ENCODE measurements at regions not wholly inside any gene's neighbourhood (a gene's known extent, or its start where the extent isn't known, plus 50 kb on each side); places are given as distances from the start of the nearest gene placed in this dataset.
"Not testable (repeated sequence)": the region's sequence is repeated elsewhere in the genome, so short reads cannot be mapped to it uniquely, and the experiment has no call there.

DNA sequence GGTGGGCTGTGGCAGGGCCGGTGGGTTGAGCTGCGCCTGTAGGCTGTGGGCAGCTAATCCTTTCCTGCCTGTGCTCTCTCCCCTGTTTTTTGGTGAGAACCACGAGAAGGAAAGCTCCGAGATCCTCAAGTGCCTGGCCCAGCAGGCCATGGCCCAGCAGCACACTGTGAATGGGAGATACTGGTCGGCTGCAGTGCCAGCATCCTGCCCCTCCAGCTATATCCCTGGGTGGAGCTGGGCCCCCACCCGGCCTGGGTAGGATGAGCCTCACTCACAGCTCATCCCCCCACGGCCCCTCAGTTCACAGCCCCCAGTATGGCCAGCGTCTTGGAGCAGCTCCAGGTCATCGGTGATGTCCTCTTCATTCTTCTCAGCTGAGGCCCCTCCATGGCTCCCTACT lies 164.4 kb upstream of the ZNF267 start:
- H3K9me3 ChIP-seq (ENCODE audit: low read depth, low read length): no peaks in the 10 kb centered on the region
- peaks cover 17% of the 10 kb centered on the region for H3K4me1 ChIP-seq (ENCODE audit: insufficient read depth, low read length)
- H3K4me3 ChIP-seq (ENCODE audit: low read length): no peak overlapping the region
- no peaks in the 10 kb centered on the region for H3K27me3 ChIP-seq (ENCODE audit: insufficient read depth, low read length)

DNA sequence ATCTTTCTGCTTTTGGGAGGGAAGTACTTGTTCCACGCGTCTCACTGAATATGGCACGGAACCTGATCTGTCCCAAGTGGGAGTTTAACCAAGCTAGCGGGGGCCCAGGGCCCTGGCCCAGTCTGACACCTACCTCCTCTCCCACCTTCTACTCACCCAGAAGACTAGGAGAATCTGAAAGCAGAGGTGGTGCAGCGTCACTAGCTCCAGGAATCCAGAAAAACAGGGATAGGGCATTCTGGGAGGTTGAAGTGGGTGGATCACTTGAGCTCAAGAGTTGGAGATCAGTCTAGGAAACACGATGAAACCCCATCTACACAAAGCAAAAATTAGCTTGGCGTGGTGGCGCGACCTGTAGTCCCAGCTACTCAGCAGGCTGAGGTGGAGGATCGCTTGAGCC lies 163.5 kb upstream of the ZNF267 start:
- Histone ChIP-seq H3K4me1 (ENCODE audit: insufficient read depth, low read length) (peaks cover 27% of the 10 kb centered on the region), H3K27me3 (ENCODE audit: insufficient read depth, low read length) (no peaks in the 10 kb centered on the region), H3K4me3 (ENCODE audit: low read length) (no peak overlapping the region), H3K9me3 (ENCODE audit: low read depth, low read length) (no peaks in the 10 kb centered on the region)

DNA sequence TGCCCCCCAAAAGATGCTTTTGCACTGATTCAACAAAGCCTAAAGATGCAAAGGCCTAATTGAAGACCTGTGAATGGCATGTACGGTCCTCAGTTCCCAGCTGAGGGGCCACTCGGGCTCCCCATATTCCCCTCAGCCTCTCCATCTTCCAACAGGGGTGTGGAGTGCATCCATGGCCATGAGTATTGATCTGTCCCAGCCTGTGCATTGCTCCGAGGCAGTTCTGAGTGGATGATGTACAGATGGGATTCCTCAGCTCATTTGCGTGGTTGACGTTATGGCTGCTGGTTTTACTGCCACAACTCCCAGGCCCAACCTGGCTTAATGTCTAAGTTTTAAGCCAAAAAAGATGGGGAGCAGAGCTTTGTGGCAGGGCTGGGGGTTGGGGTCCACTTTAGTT lies 162.7 kb upstream of the ZNF267 start:
- Histone ChIP-seq H3K4me3 (ENCODE audit: low read length) (no peak overlapping the region), H3K27me3 (ENCODE audit: insufficient read depth, low read length) (no peaks in the 10 kb centered on the region), H3K4me1 (ENCODE audit: insufficient read depth, low read length) (peaks cover 34% of the 10 kb centered on the region), H3K9me3 (ENCODE audit: low read depth, low read length) (no peaks in the 10 kb centered on the region)

DNA sequence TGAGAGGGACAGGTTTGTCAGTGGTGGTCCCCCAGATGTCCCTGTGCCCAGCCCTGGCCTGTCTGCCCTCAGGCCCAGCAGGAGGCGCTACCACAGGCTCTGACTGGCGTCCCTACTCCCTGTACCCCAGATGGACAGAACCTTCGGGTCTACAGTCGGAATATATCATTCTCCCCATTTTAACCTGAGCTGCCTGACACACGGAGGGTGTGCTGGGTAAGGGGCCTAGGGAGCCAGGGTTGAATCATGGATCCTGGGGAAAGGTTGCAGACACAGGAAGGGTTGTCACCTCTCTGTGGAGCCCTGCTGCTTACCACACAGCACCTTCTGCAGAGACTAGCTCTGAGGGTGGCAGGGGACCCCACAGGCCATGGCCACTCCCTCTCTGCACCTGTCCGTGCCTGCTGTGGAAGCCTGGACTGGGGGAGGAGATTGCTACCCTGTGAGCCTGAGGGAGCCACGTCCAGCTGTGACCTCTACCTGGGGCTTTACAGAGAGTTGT lies 162.2 kb upstream of the ZNF267 start:
- no peaks in the 10 kb centered on the region for H3K9me3 ChIP-seq (ENCODE audit: low read depth, low read length)
- peaks cover 39% of the 10 kb centered on the region for H3K4me1 ChIP-seq (ENCODE audit: insufficient read depth, low read length)
- no peak overlapping the region for H3K4me3 ChIP-seq (ENCODE audit: low read length)
- no peaks in the 10 kb centered on the region for H3K27me3 ChIP-seq (ENCODE audit: insufficient read depth, low read length)

DNA sequence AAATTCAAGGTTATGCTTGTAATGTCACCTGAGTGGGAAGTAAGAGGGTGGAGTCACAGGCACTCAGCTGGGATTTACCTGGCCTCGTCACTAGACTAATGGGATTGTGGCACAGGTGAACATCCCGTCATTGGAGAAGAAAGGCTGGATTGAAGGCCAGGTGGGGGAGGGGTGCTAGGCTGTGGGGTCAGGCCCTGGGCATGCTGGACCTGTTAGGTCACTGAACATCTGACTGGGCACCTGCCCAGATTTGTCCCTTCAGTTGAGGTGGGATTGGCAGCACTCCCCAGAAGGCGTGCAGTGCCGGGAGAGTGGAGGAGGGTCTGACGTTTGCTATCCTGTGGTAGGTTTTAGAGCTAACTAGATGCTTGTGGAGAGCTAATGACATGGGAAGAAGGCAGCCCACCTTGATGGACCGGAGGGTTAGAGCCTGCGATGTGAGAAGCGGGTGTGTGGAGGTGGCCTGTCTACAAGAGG lies 161.5 kb upstream of the ZNF267 start:
- H3K4me3 ChIP-seq (ENCODE audit: low read length): no peak overlapping the region
- no peaks in the 10 kb centered on the region for H3K27me3 ChIP-seq (ENCODE audit: insufficient read depth, low read length)
- H3K4me1 ChIP-seq (ENCODE audit: insufficient read depth, low read length): peaks cover 39% of the 10 kb centered on the region
- H3K9me3 ChIP-seq (ENCODE audit: low read depth, low read length): no peaks in the 10 kb centered on the region

DNA sequence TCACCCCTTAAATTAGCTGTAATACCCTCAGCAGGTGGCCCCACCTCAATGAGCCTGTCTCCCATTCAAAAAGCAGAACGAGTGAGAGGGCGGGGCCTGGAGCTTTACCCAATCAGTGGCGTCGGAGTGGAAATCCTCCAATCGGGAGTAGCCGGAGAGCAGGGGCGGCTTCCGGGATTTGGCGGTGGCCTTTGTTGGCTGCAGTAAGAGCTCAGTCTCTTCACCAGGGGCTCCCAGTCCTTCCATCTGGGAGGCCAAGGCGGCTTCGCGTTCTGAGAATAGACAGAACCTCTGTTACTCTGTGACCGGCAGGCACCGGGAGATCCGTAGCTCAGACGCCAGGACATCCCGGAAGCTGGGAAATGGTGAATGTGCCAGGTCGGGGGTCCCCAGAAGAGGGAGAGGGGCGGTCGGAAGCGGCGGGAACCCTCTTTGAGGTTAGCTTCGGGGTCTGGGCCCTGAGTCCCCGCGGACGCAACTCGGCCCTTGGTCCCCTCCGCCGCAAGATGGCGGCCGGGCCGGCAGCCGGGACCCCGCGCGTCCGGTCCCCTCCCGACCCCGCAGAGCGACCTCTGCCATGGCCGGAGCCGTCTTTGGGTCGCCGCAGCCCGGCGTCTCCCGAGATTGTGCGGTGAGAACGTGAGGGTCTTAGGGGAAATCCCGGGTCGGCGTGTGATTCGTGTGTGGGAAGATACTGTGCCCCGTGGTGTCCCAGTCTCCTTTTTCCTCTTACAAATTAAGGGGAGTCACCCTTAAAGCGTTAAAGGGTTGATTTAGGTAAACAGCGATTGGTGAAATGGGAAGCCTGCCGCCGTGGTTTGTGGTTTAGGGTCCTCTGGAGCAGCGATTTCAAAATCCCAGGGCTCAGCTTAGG lies 160.3 kb upstream of the ZNF267 start:
- no peaks in the 10 kb centered on the region for H3K27me3 ChIP-seq (ENCODE audit: insufficient read depth, low read length)
- H3K9me3 ChIP-seq (ENCODE audit: low read depth, low read length): no peaks in the 10 kb centered on the region
- peak overlapping the region; percentile 95 for H3K4me3 ChIP-seq (ENCODE audit: low read length)
- peaks cover 32% of the 10 kb centered on the region for H3K4me1 ChIP-seq (ENCODE audit: insufficient read depth, low read length)

DNA sequence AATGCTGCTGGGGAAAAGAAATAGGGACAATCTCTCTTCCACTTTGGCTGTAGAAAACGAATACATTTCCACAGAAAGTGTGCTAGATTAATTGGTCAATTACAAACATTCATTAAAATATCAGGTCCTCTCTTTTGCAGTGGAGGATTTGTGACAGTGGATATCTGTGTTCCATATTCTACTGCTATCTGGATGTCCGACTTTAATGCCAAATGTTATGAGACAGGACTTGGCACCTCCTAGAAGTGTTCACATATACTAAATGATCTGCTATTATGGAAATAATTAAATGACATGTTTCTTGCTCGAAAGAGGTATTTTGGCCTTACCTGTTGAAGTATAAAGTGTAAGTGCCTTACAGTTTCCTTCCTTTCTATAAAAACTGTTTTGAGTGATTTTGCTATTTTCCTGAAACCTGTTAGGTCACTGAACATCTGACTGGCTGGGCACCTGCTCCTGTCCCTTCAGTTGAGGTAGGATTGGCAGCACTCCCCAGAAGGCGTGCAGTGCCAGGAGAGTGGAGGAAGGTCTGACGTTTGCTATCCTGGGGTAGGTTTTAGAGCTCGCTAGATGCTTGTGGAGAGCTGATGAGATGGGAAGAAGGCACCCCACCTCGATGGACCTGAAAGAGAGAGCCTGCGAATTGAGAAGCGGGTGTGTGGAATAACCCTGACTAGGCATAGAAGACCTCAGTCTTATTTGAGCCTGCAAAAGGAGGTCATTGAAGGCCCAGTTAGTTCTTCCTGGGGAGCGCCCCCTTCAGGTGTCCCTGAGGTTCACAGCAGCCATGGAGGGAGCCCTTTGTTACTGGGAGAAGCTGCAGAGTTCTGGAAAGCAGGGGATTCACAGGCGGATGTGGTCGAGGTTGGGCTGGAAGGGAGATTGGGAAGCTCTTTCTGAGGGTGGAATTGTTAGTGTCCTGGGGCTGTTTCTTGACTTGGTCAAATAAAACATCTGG lies 159.4 kb upstream of the ZNF267 start:
- H3K4me3 ChIP-seq (ENCODE audit: low read length): peak overlapping the region; percentile 95
- H3K9me3 ChIP-seq (ENCODE audit: low read depth, low read length): no peaks in the 10 kb centered on the region
- H3K4me1 ChIP-seq (ENCODE audit: insufficient read depth, low read length): peaks cover 31% of the 10 kb centered on the region
- no peaks in the 10 kb centered on the region for H3K27me3 ChIP-seq (ENCODE audit: insufficient read depth, low read length)

DNA sequence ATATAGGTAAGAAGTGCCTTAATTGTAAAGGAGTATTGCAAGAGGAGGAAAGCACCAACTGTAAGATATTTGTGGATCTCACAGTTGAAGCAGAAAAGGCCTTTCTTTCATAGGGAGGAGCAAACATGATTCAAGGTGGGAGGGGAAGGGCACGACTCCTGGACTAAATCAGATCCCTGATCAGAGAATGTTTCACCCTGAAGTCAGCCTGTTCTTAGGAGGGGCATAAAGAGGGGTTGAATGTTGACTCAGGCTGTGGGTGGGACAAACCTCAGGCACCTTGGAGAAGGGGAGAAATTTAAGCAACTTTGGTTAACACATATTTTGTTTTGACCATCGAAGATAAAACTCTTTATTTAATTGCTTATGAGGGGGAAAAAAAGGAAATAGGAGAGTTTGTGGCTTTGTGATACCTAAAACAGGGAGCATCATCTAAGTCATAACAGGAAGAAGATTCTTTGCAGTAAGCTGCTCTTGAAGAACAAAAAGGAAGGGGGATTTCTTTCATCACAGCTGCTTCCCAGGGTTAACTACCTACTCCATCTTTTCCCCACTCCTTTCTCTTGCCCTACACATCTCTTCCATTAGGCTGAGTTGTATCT lies 158.6 kb upstream of the ZNF267 start:
- peaks cover 31% of the 10 kb centered on the region for H3K4me1 ChIP-seq (ENCODE audit: insufficient read depth, low read length)
- no peak overlapping the region for H3K4me3 ChIP-seq (ENCODE audit: low read length)
- no peaks in the 10 kb centered on the region for H3K9me3 ChIP-seq (ENCODE audit: low read depth, low read length)
- no peaks in the 10 kb centered on the region for H3K27me3 ChIP-seq (ENCODE audit: insufficient read depth, low read length)

DNA sequence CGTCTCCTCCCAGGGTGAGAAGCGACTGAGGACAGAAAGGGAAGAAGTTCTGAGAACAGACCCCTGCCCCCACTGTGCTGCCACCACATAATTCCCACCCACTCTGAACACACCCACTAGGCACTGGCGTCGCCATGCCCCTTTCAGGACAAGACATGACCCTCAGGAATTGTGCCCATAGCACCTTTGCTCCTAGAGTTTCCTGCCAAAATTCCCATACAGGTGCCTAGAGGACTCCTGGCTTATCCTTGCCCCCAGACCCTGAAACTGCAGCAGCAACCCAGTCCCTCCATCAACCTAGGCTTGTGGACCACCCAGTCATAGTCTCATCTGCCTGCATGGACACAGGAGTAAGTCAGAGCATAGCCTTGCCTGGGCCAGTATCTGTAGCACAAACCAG lies 157.7 kb upstream of the ZNF267 start:
- Histone ChIP-seq H3K9me3 (ENCODE audit: low read depth, low read length) (no peaks in the 10 kb centered on the region), H3K4me1 (ENCODE audit: insufficient read depth, low read length) (peaks cover 31% of the 10 kb centered on the region), H3K4me3 (ENCODE audit: low read length) (no peak overlapping the region), H3K27me3 (ENCODE audit: insufficient read depth, low read length) (no peaks in the 10 kb centered on the region)

DNA sequence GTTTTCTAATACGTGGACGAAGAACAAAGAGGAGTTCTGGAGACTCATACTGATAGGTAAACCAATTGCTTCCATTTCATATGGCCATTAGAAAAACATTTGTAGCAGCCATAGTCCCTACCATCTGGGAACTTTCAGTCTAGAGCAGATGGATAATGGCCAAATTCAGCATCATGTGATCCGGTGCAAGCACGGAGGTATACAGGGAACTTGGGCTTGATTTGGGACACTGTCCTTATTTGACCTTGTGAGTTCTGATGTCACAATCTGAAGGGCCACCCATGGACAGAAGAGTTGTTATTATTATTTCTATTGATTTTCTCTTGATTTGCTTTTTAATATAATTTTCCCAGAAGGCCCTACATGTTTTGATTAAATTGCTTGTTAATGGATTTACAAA lies 154.6 kb upstream of the ZNF267 start:
- H3K27me3 ChIP-seq (ENCODE audit: insufficient read depth, low read length): no peaks in the 10 kb centered on the region
- peaks cover 23% of the 10 kb centered on the region for H3K4me1 ChIP-seq (ENCODE audit: insufficient read depth, low read length)
- no peak overlapping the region for H3K4me3 ChIP-seq (ENCODE audit: low read length)
- H3K9me3 ChIP-seq (ENCODE audit: low read depth, low read length): peaks cover 7% of the 10 kb centered on the region

DNA sequence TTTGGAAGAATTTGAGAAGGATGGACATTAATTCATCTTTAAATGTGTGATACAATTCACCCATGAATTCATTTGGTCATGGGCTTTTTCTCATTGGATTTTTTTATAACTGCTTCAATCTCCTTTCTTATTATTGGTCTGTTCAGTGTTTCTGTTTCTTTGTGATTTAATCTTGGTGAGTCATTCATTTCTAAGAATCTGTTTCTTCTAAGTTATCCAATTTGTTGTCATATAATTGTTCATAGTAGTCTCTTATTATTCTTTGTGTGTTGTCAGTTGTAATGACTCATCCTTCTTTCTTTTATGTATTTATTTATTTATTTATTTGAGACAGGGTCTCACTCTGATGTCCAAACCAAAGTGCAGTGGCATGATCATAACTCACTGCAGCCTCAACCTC lies 146.1 kb upstream of the ZNF267 start:
- H3K9me3 ChIP-seq (ENCODE audit: low read depth, low read length): peaks cover 37% of the 10 kb centered on the region
- no peak overlapping the region for H3K4me3 ChIP-seq (ENCODE audit: low read length)
- no peaks in the 10 kb centered on the region for H3K4me1 ChIP-seq (ENCODE audit: insufficient read depth, low read length)
- no peaks in the 10 kb centered on the region for H3K27me3 ChIP-seq (ENCODE audit: insufficient read depth, low read length)

DNA sequence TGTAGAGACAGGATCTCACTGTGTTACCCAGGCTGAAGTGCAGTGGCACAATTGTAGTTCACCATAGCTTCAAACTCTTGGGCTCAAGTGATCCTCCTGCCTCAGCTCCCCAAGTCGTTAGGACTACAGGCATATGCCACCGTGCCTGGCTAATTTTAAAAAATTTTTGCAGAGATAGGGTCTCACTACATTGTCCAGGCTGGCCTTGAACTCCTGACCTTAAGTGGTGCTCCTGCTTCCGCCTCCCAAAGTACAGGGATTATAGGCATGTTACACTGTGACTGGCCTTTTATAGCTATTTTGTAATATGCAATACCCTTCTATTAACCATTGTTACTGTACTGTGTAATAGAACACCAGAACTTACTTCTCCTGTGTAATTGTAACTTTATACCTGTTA lies 139.3 kb upstream of the ZNF267 start:
- no peaks in the 10 kb centered on the region for H3K4me1 ChIP-seq (ENCODE audit: insufficient read depth, low read length)
- no peak overlapping the region for H3K4me3 ChIP-seq (ENCODE audit: low read length)
- H3K27me3 ChIP-seq (ENCODE audit: insufficient read depth, low read length): no peaks in the 10 kb centered on the region
- H3K9me3 ChIP-seq (ENCODE audit: low read depth, low read length): peaks cover 71% of the 10 kb centered on the region

DNA sequence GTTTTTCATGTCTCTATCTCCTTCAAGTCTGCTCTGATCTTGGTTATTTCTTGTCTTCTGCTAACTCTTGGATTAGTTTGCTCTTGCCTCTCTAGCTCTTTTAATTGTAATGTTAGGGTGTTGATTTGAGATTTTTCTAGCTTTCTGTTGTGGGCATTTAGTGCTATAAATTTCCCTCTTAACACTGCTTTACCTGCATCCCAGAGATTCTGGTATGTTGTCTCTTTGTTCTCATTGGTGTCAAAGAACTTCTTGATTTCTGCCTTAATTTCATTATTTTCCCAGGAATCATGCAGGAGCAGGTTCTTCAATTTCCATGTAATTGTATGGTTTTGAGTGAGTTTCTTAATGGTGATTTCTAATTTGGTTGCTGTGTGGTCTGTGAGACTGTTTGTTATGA lies 128.5 kb upstream of the ZNF267 start:
- not testable (repeated sequence) for H3K4me1 ChIP-seq (ENCODE audit: insufficient read depth, low read length); H3K4me3 ChIP-seq (ENCODE audit: low read length); H3K27me3 ChIP-seq (ENCODE audit: insufficient read depth, low read length)
- peaks cover 87% of the 10 kb centered on the region for H3K9me3 ChIP-seq (ENCODE audit: low read depth, low read length)

DNA sequence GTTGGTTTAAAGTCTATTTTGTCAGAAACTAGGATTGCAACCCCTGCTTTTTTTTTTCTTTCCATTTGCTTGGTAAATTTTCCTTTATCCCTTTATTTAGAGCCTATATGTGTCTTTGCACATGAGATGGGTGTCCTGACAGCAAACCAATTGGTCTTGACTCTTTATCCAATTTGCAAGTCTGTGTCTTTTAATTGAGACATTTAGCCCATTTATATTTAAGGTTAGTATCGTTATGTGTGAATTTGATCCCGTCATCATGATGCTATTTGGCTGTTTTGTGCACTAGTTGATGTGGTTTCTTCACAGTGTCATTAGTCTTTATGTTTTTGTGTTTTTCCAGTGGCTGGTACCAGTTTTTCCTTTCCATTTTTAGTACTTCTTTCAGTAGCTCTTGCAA lies 127.7 kb upstream of the ZNF267 start:
- no peaks in the 10 kb centered on the region for H3K4me1 ChIP-seq (ENCODE audit: insufficient read depth, low read length)
- no peak overlapping the region for H3K4me3 ChIP-seq (ENCODE audit: low read length)
- H3K27me3 ChIP-seq (ENCODE audit: insufficient read depth, low read length): no peaks in the 10 kb centered on the region
- peaks cover 87% of the 10 kb centered on the region for H3K9me3 ChIP-seq (ENCODE audit: low read depth, low read length)

All from mononuclear cell (primary cell).